ENCODE measurements at regions not wholly inside any gene's neighbourhood (a gene's known extent, or its start where the extent isn't known, plus 50 kb on each side); places are given as distances from the start of the nearest gene placed in this dataset.

- TF ChIP-seq POLR2A (IDR thresholded peaks at IDR 0.05) = no peak
- no peak for TF ChIP-seq CTCF (IDR thresholded peaks at IDR 0.05)
These were observed 306.8 kb upstream of the G2E3 start for GRCh38 chr14:30252151-30252550.

Measured in stomach (tissue), 4 donors.